ENCODE measurements at regions not wholly inside any gene's neighbourhood (a gene's known extent, or its start where the extent isn't known, plus 50 kb on each side); places are given as distances from the start of the nearest gene placed in this dataset.
"Not testable (repeated sequence)": the region's sequence is repeated elsewhere in the genome, so short reads cannot be mapped to it uniquely, and the experiment has no call there.

DNA sequence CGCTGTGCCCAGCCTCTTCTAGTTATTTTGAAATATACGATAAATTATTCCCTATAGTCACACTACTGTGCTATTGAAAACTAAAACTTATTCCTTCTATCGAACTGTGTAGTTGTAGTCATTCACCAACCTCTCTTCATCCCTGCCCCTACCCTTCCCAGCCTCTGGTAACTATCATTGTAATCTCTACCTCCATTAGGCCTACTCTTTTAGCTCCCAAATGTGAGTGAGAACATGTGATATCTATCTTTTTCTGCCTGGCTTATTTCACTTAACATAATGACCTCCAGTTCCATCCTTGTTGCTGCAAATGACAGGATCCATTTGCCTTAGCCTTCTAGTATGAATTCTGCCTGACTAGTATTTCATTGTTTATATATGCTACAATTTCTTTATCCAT, 127.4 kb downstream of the PSAT1 start:
- Histone ChIP-seq H3K27ac (ENCODE audit: low read length) (no peak overlapping the region), H3K9ac (ENCODE audit: low read length) (no peak overlapping the region), H3K36me3 (replicated peaks; ENCODE audit: low read depth, low read length) (no peaks in the 10 kb centered on the region), H3K4me3 (ENCODE audit: low read length) (no peak overlapping the region), H2AFZ (ENCODE audit: low read depth, low read length) (no peak overlapping the region), H3K27me3 (ENCODE audit: low read depth, low read length) (no peaks in the 10 kb centered on the region), H3K4me1 (ENCODE audit: low read length) (no peaks in the 10 kb centered on the region), H3K79me2 (ENCODE audit: low read length) (no peaks in the 10 kb centered on the region), H3K9me3 (ENCODE audit: insufficient read depth, low read length) (no peaks in the 10 kb centered on the region), H4K20me1 (ENCODE audit: insufficient read depth, low read length) (no peaks in the 10 kb centered on the region), H3K4me2 (ENCODE audit: low read length) (no peak overlapping the region)
- TF ChIP-seq EZH2phosphoT487 (IDR thresholded peaks at IDR 0.05; ENCODE audit: low read depth): no peak

DNA sequence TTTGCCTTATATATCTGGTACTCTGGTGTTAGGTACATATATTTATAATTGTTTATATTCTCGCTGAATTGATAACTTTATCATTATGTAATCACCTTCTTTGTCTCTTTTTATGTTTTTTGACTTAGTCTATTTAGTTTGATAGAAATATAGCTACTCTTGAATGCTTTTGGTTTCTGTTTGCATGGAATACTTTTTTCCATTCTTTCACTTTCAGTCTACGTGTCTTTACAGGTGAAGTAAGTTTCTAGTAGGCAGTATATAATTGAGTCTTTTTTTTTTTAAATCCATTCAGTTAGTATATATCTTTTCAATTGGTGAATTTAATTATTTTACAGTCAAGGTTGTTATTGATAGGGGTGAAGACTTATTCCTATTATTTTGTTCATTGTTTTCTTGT, 131.7 kb downstream of the PSAT1 start:
- Histone ChIP-seq H2AFZ (ENCODE audit: low read depth, low read length) (no peak overlapping the region), H3K4me3 (ENCODE audit: low read length) (no peak overlapping the region), H3K27ac (ENCODE audit: low read length) (no peak overlapping the region), H4K20me1 (ENCODE audit: insufficient read depth, low read length) (no peaks in the 10 kb centered on the region), H3K4me2 (ENCODE audit: low read length) (no peak overlapping the region), H3K36me3 (replicated peaks; ENCODE audit: low read depth, low read length) (no peaks in the 10 kb centered on the region), H3K27me3 (ENCODE audit: low read depth, low read length) (no peaks in the 10 kb centered on the region), H3K4me1 (ENCODE audit: low read length) (peaks cover 7% of the 10 kb centered on the region), H3K9me3 (ENCODE audit: insufficient read depth, low read length) (peaks cover 4% of the 10 kb centered on the region; the same call in 1 of the 2 replicates), H3K79me2 (ENCODE audit: low read length) (no peaks in the 10 kb centered on the region), H3K9ac (ENCODE audit: low read length) (no peak overlapping the region)
- TF ChIP-seq, protein P1, sequence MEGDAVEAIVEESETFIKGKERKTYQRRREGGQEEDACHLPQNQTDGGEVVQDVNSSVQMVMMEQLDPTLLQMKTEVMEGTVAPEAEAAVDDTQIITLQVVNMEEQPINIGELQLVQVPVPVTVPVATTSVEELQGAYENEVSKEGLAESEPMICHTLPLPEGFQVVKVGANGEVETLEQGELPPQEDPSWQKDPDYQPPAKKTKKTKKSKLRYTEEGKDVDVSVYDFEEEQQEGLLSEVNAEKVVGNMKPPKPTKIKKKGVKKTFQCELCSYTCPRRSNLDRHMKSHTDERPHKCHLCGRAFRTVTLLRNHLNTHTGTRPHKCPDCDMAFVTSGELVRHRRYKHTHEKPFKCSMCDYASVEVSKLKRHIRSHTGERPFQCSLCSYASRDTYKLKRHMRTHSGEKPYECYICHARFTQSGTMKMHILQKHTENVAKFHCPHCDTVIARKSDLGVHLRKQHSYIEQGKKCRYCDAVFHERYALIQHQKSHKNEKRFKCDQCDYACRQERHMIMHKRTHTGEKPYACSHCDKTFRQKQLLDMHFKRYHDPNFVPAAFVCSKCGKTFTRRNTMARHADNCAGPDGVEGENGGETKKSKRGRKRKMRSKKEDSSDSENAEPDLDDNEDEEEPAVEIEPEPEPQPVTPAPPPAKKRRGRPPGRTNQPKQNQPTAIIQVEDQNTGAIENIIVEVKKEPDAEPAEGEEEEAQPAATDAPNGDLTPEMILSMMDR (IDR thresholded peaks at IDR 0.05; ENCODE audit: low read depth, low read length): no peak
- TF ChIP-seq EZH2phosphoT487 (IDR thresholded peaks at IDR 0.05; ENCODE audit: low read depth): no peak

DNA sequence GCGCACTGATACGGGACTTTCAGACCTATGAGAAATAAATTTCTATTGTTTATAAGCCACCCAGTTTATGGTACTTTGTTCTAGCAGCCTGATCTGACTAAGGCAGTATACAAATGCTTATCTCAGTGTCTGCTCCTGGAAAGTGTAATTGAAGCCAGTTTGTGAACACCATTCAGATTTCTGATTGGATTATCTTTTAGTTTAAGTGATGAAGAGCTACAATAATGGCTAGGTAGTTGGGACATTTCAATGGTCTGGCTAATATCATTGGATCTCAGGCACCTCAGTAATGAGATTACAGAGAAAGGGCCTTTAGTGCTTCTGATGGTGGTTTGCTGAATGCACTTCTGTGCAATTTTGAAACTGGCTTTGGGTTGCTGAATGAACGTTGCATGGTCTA, 133.5 kb downstream of the PSAT1 start:
- Histone ChIP-seq H3K36me3 (replicated peaks; ENCODE audit: low read depth, low read length) (no peaks in the 10 kb centered on the region), H3K4me1 (ENCODE audit: low read length) (peaks cover 7% of the 10 kb centered on the region), H3K4me2 (ENCODE audit: low read length) (no peak overlapping the region), H3K27me3 (ENCODE audit: low read depth, low read length) (no peaks in the 10 kb centered on the region), H3K79me2 (ENCODE audit: low read length) (no peaks in the 10 kb centered on the region), H4K20me1 (ENCODE audit: insufficient read depth, low read length) (no peaks in the 10 kb centered on the region), H2AFZ (ENCODE audit: low read depth, low read length) (no peak overlapping the region), H3K27ac (ENCODE audit: low read length) (no peak overlapping the region), H3K4me3 (ENCODE audit: low read length) (no peak overlapping the region), H3K9ac (ENCODE audit: low read length) (no peak overlapping the region), H3K9me3 (ENCODE audit: insufficient read depth, low read length) (peaks cover 4% of the 10 kb centered on the region; the same call in 1 of the 2 replicates)
- TF ChIP-seq EZH2phosphoT487 (IDR thresholded peaks at IDR 0.05; ENCODE audit: low read depth): no peak
- TF ChIP-seq, protein P1 (IDR thresholded peaks at IDR 0.05; ENCODE audit: low read depth, low read length): no peak

DNA sequence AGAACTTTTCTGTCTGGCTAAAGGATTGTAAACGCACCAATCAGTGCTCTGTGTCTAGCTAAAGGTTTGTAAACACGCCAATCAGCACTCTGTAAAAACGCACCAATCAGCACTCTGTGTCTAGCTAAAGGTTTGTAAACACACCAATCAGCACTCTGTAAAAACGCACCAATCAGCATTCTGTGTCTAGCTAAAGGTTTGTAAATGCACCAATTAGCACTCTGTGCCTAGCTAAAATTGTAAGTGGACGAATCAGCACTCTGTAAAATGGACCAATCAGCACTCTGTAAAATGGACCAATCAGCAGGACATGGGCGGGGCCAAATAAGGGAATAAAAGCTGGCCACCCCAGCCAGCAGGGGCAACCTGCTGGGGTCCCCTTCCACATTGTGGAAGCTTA, 134.1 kb downstream of the PSAT1 start:
- not testable (repeated sequence) for H3K4me3 ChIP-seq (ENCODE audit: low read length); H3K36me3 ChIP-seq (replicated peaks; ENCODE audit: low read depth, low read length); H3K9me3 ChIP-seq (ENCODE audit: insufficient read depth, low read length); H3K4me2 ChIP-seq (ENCODE audit: low read length); H4K20me1 ChIP-seq (ENCODE audit: insufficient read depth, low read length); H3K27me3 ChIP-seq (ENCODE audit: low read depth, low read length); H3K4me1 ChIP-seq (ENCODE audit: low read length); H3K79me2 ChIP-seq (ENCODE audit: low read length); H2AFZ ChIP-seq (ENCODE audit: low read depth, low read length); H3K27ac ChIP-seq (ENCODE audit: low read length); H3K9ac ChIP-seq (ENCODE audit: low read length)

DNA sequence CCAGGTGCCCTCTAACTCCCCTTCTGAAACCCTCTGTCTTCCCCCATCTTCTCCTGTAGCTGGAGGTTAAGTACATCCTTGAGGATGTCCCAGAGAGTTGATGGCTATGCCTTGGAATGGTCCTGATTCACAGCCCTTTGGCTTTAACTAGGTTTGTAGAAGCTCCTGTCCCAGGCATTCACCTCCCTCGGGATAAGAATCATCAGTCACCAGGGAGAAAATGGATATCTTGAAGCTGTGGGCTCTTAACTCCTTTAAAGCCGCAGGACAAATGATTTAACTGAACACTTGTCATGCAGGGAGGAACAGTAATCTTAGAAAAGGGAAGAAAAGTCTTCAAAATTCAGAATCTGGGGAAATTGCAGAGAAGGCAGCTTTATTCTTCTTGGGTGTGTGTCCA, 139.9 kb downstream of the PSAT1 start:
- Histone ChIP-seq H3K36me3 (replicated peaks; ENCODE audit: low read depth, low read length) (no peaks in the 10 kb centered on the region), H3K9me3 (ENCODE audit: insufficient read depth, low read length) (no peaks in the 10 kb centered on the region), H4K20me1 (ENCODE audit: insufficient read depth, low read length) (no peaks in the 10 kb centered on the region), H3K9ac (ENCODE audit: low read length) (no peak overlapping the region), H3K4me1 (ENCODE audit: low read length) (peaks cover 9% of the 10 kb centered on the region), H2AFZ (ENCODE audit: low read depth, low read length) (no peak overlapping the region), H3K27me3 (ENCODE audit: low read depth, low read length) (peaks cover 4% of the 10 kb centered on the region), H3K4me3 (ENCODE audit: low read length) (no peak overlapping the region), H3K79me2 (ENCODE audit: low read length) (no peaks in the 10 kb centered on the region), H3K27ac (ENCODE audit: low read length) (no peak overlapping the region), H3K4me2 (ENCODE audit: low read length) (no peak overlapping the region)
- TF ChIP-seq, protein P1 (IDR thresholded peaks at IDR 0.05; ENCODE audit: low read depth, low read length): no peak
- no peak for TF ChIP-seq EZH2phosphoT487 (IDR thresholded peaks at IDR 0.05; ENCODE audit: low read depth)
